ENCODE measurements at regions not wholly inside any gene's neighbourhood (a gene's known extent, or its start where the extent isn't known, plus 50 kb on each side); places are given as distances from the start of the nearest gene placed in this dataset.

DNA sequence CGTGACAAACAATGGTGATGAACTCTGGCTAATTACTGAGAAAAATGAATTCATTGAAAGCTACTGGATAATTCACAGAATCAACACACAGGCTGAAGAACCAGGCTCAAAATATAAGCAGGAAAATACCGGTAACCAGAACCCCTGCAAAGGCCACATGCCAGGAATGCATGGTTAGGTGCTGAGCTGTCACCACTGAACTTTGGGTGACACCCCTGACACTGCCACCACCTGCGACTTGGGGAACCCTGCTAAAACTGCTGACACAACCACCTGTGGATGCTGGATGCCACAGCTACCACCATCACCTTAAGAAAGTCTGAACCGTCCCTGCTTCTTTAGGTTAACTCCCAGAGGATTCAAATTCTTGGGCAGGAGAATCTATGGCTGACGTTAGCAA, 72.0 kb upstream of the NR4A3 start:
- DNase-seq (ENCODE audit: low read depth, low spot score) = no peak

- DNase-seq (ENCODE audit: low read depth, low spot score) = no peak
Observed at GRCh38 chr9:99750526-99750925, 71.2 kb upstream of the NR4A3 start.

DNA sequence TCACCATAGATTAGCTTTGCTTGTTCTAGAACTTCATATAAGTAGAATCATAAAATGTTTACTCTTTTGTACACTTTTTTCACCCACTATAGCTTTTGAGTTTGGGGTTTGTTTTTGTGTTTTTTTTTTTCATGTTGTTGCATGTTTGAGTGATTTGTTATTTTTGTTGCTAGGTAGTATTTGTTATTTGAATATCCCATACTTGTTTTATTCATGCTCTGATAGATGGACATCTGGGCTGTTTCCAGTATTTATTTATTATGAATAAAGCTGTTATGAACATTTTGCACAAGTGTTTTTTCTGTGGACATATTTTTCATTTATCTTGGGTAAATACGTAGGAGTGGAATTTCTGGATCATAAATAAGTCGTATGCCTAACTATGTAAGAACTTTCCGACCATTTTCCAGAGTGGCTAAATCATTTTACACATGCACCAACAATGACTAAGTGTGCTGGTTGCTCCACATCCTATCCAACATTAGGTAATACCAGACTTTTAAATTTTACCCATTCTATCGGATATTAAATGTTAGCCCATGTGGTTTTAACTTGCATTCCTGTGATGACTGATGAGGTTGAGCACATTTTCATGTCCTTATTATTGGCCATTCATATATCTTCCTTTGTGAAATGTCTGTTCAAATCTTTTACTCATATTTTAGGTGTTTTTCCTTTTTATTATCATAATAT, 69.1 kb upstream of the NR4A3 start:
- no peak for DNase-seq (ENCODE audit: low read depth, low spot score)

- DNase-seq (ENCODE audit: low read depth, low spot score) = no peak
Observed at GRCh38 chr9:99753436-99753835, 68.2 kb upstream of the NR4A3 start.

- DNase-seq (ENCODE audit: low read depth, low spot score) = no peak
Observed at GRCh38 chr9:99760421-99760820, 61.3 kb upstream of the NR4A3 start.

GRCh38 chr9:99762470-99762869, 59.2 kb upstream of the NR4A3 start:
- no peak for DNase-seq (ENCODE audit: low read depth, low spot score)

Measured in ELF-1 (cell line).